Cardiac muscle cell (in vitro differentiated cells and primary cell): ENCODE measurements at regions not wholly inside any gene's neighbourhood (a gene's known extent, or its start where the extent isn't known, plus 50 kb on each side); places are given as distances from the start of the nearest gene placed in this dataset.
A peak's percentile ranks its signal among the peaks of the same experiment; 100 is the strongest.

Source experiments
- DNase-seq, 2 donors: peaks; one replicate each; pipeline versions ENCODE4 v3.0.0 to v3.0.0-alpha.2; 2010 to 2017; ENCODE audit warnings: low read depth in 1 of 2, low spot score in 1 of 2
- H3K27ac ChIP-seq: fragments of 200-600 bp; sonication (generic); 2 replicates; pipeline ENCODE4 v1.5.1; 2016
- H3K27me3 ChIP-seq: fragments of 200-600 bp; sonication (generic); 2 replicates; pipeline ENCODE4 v1.6.0; 2016; ENCODE audit warnings: control low read depth
- H3K36me3 ChIP-seq: fragments of 200-600 bp; sonication (generic); 2 replicates; pipeline ENCODE4 v1.5.1; 2016; ENCODE audit warnings: control low read depth
- H3K4me1 ChIP-seq: fragments of 200-600 bp; sonication (generic); 2 replicates; pipeline ENCODE4 v1.8.1; 2017; ENCODE audit warnings: low read depth, mild to moderate bottlenecking, mixed run types
- H3K4me3 ChIP-seq: fragments of 200-600 bp; sonication (generic); 2 replicates; pipeline ENCODE4 v1.5.1; 2016; ENCODE audit warnings: mild to moderate bottlenecking
- H3K9me3 ChIP-seq: fragments of 200-600 bp; sonication (generic); 2 replicates; pipeline ENCODE4 v1.5.1; 2017; ENCODE audit warnings: low read depth, mild to moderate bottlenecking, control low read depth
- TF ChIP-seq, protein P1 (sequence below): IDR thresholded peaks from 2 replicates; pipeline ENCODE4 v1.5.1; 2012; ENCODE audit warnings: low read depth, mild to moderate bottlenecking, low read length

- H3K27me3 ChIP-seq = no peaks in the 10 kb centered on the region
- H3K36me3 ChIP-seq = no peaks in the 10 kb centered on the region
- H3K9me3 ChIP-seq = no peaks in the 10 kb centered on the region
- DNase-seq = peak in 1 of 2 donors; percentile 10
- H3K4me3 ChIP-seq = no peak overlapping the region
- TF ChIP-seq, protein P1, sequence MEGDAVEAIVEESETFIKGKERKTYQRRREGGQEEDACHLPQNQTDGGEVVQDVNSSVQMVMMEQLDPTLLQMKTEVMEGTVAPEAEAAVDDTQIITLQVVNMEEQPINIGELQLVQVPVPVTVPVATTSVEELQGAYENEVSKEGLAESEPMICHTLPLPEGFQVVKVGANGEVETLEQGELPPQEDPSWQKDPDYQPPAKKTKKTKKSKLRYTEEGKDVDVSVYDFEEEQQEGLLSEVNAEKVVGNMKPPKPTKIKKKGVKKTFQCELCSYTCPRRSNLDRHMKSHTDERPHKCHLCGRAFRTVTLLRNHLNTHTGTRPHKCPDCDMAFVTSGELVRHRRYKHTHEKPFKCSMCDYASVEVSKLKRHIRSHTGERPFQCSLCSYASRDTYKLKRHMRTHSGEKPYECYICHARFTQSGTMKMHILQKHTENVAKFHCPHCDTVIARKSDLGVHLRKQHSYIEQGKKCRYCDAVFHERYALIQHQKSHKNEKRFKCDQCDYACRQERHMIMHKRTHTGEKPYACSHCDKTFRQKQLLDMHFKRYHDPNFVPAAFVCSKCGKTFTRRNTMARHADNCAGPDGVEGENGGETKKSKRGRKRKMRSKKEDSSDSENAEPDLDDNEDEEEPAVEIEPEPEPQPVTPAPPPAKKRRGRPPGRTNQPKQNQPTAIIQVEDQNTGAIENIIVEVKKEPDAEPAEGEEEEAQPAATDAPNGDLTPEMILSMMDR = no peak
- no peaks in the 10 kb centered on the region for H3K4me1 ChIP-seq
- H3K27ac ChIP-seq = no peak overlapping the region
These were observed 134.5 kb upstream of the PKN2 start for GRCh38 chr1:88549536-88549935.

DNA sequence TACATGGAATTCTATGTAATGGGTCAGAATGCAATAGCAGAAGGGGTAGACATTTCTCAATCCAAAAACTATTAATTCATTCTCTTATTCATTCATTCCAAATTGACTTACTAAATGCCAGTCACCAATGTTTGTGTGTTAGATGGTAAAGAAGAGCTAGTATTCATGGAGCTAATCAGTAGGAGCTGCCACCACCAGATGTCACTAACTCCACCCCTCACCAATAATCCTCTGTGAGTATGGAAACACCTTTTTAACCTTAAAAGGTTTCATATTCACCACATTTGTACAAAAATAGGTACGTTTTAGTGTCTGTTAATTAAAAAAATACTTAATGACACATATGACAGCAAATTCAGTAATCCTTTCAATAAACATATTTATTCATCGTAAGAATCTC is 131.8 kb upstream of the PKN2 start:
- no peak for DNase-seq
- no peak overlapping the region for H3K4me3 ChIP-seq
- H3K27ac ChIP-seq = no peak overlapping the region
- no peaks in the 10 kb centered on the region for H3K4me1 ChIP-seq
- no peaks in the 10 kb centered on the region for H3K27me3 ChIP-seq
- no peaks in the 10 kb centered on the region for H3K36me3 ChIP-seq
- no peaks in the 10 kb centered on the region for H3K9me3 ChIP-seq
- TF ChIP-seq, protein P1 = no peak

DNA sequence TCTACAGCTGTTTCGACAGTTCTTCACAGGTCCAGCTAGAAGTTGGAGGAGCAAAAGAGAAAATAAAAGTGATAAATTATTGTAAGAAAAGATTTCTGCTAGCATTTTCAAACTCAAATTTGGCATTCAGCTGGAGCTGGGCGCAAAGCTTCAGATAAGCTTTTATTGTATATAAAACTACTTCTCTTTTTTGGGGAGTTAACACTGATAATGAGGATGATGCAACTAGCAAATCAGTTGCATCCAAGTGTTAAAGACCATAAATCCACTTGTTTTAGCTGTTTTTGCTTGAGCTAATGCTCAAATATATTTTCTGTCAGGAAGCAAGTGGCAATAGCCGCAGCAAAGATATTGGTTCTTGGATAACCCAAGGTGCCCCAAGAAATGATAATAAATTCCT is 127.1 kb upstream of the PKN2 start:
- no peak for DNase-seq
- Histone ChIP-seq H3K4me1 (no peaks in the 10 kb centered on the region), H3K9me3 (no peaks in the 10 kb centered on the region), H3K4me3 (no peak overlapping the region), H3K36me3 (no peaks in the 10 kb centered on the region), H3K27ac (no peak overlapping the region), H3K27me3 (no peaks in the 10 kb centered on the region)
- TF ChIP-seq, protein P1 = no peak

DNA sequence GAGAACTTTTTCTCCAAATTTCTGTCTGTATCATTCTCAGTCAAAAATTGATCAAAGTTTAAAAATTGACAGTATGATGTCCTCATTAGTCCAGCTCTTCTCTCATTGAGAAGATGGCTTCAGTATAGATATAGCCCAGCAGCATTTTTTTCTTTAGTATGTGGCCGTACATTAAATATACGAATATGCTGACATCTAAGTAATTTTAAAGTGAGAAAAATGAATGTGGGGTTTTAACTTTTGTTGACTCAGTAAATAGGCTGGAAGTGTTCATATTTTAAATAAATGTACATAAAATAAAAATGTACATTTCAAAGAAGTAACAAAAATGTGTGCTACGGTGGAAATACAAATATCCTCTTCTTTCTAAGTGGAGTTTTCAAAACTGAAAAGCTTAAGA is 123.5 kb upstream of the PKN2 start:
- Histone ChIP-seq H3K4me3 (no peak overlapping the region), H3K27me3 (no peaks in the 10 kb centered on the region), H3K27ac (no peak overlapping the region), H3K36me3 (no peaks in the 10 kb centered on the region), H3K9me3 (no peaks in the 10 kb centered on the region), H3K4me1 (no peaks in the 10 kb centered on the region)
- TF ChIP-seq, protein P1 = no peak
- DNase-seq = no peak

DNA sequence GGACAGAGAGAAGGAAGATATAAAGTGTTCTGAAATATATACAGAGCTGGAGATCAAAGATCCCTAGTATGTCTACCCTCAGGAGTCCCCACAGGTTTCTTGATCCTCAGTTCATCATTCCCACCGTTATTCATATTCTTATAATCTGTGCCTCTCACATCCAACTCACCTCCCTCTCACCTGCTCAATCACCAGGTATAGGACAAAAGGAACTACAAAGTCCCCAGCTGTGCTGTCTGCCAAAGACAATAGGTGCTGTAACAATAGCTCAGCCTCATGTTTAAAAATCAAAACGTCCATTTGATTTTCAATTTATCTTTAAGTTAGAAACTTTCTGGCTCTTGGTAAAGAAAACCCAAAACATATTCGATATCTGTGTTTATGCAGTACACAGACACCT is 121.1 kb upstream of the PKN2 start:
- Histone ChIP-seq H3K4me3 (no peak overlapping the region), H3K27me3 (no peaks in the 10 kb centered on the region), H3K4me1 (no peaks in the 10 kb centered on the region), H3K9me3 (no peaks in the 10 kb centered on the region), H3K27ac (no peak overlapping the region), H3K36me3 (no peaks in the 10 kb centered on the region)
- DNase-seq = no peak
- TF ChIP-seq, protein P1 = no peak

DNA sequence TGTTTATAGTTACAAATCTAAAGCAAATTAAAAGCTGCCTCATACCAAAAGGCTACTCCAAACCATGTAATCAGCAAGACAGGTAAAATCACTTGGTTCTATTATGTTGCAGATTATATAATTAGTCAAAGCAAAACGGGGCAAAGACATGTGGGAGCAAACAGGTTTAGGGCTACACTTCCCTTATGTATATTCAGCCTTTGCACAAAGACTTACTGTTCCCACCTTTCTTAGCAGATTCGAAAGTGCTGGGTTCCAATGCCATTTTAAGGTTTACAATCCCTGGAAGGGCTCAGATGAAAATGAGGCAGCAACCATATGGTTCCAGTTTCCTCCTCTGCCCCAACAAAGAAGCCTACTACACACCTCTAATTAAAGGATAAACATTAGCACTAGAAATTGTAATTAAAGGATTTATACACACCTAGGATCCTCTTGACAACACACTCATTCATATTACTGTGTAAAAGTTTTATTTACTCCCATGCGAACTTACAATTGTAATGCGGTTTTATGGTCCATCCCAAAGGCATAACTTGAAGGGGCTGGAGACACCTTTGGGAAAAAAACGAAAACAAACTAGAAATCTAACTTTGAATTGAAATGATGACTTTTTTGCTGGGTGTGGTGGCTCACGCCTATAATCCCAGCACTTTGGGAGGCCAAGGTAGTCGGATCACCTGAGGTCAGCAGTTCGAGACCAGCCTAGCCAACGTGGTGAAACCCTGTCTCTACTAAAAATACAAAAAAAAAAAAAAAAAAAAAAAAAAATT is 117.3 kb upstream of the PKN2 start:
- Histone ChIP-seq H3K4me3 (no peak overlapping the region), H3K9me3 (no peaks in the 10 kb centered on the region), H3K4me1 (no peaks in the 10 kb centered on the region), H3K27ac (no peak overlapping the region), H3K36me3 (no peaks in the 10 kb centered on the region), H3K27me3 (no peaks in the 10 kb centered on the region)
- TF ChIP-seq, protein P1 = no peak
- no peak for DNase-seq
